Breast epithelium (tissue), 3 donors: ENCODE measurements at regions not wholly inside any gene's neighbourhood (a gene's known extent, or its start where the extent isn't known, plus 50 kb on each side); places are given as distances from the start of the nearest gene placed in this dataset.

Experiments used
- POLR2A ChIP-seq: fragments of 450-650 bp; IDR thresholded peaks from one replicate; pipeline ENCODE4 v1.6.1; 2016; ENCODE audit warnings: antibody characterized with exemption, mild to moderate bottlenecking, moderate library complexity
- POLR2AphosphoS5 ChIP-seq, 3 donors: sonication (generic); formaldehyde crosslinking; IDR thresholded peaks; one replicate each; pipeline ENCODE4 v1.6.1; 2017; ENCODE audit warnings: antibody characterized with exemption in 3 of 3

GRCh38 chr2:12331698-12332097 is 385.0 kb upstream of the TRIB2 start:
- TF ChIP-seq POLR2AphosphoS5 (IDR thresholded peaks at IDR 0.05) (no peak), POLR2A (no peak)
